ENCODE measurements at regions not wholly inside any gene's neighbourhood (a gene's known extent, or its start where the extent isn't known, plus 50 kb on each side); places are given as distances from the start of the nearest gene placed in this dataset.

- TF ChIP-seq CTCF (IDR thresholded peaks at IDR 0.05; ENCODE audit: unreplicated experiment) = no peak
- no TSS peak for BruUV-seq (replicated peaks)
- Mint-ChIP-seq H3K9me3 (ENCODE audit: low read depth, unreplicated experiment) (no peaks in the 10 kb centered on the region), H3K27ac (ENCODE audit: unreplicated experiment) (no peak overlapping the region), H3K27me3 (ENCODE audit: unreplicated experiment) (no peaks in the 10 kb centered on the region), H3K36me3 (ENCODE audit: insufficient read depth, unreplicated experiment) (no peaks in the 10 kb centered on the region), H3K4me1 (ENCODE audit: low read depth, unreplicated experiment) (no peaks in the 10 kb centered on the region), H3K4me3 (ENCODE audit: low read depth, unreplicated experiment) (no peak overlapping the region)
- intact Hi-C loops (cut with micrococcal nuclease; ENCODE audit: unreplicated experiment) = no loop called here
- CTCF ChIA-PET = no interaction called here
- no peak for DNase-seq
Measured at GRCh38 chr1:87833166-87833565, 504.5 kb downstream of the LMO4 start.

DNA sequence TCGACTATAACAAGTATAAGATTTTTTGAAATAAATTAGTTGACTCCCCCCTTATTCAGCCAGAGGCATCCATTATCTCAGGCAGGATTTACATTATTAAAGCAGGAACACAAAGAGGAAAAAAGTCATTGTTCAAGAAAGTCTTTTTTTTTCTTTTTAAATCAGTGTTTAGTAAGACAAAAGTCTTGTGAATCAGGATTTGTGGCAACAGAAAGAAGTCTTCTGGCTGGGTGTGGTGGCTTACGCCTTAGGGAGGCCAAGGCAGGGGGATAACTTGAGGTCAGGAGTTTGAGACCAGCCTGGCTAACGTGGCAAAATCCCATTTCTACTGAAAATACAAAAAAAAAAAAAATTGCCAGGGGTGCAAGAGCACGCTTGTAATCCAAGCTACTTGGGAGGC is 505.5 kb downstream of the LMO4 start:
- Mint-ChIP-seq H3K9me3 (ENCODE audit: low read depth, unreplicated experiment) (no peaks in the 10 kb centered on the region), H3K27me3 (ENCODE audit: unreplicated experiment) (no peaks in the 10 kb centered on the region), H3K36me3 (ENCODE audit: insufficient read depth, unreplicated experiment) (no peaks in the 10 kb centered on the region), H3K27ac (ENCODE audit: unreplicated experiment) (no peak overlapping the region), H3K4me1 (ENCODE audit: low read depth, unreplicated experiment) (no peaks in the 10 kb centered on the region), H3K4me3 (ENCODE audit: low read depth, unreplicated experiment) (no peak overlapping the region)
- intact Hi-C loops (cut with micrococcal nuclease; ENCODE audit: unreplicated experiment) = no loop called here
- CTCF ChIA-PET = no interaction called here
- DNase-seq = no peak
- BruUV-seq (replicated peaks) = no TSS peak
- TF ChIP-seq CTCF (IDR thresholded peaks at IDR 0.05; ENCODE audit: unreplicated experiment) = no peak

- no peak for TF ChIP-seq CTCF (IDR thresholded peaks at IDR 0.05; ENCODE audit: unreplicated experiment)
- CTCF ChIA-PET = no interaction called here
- H3K27ac Mint-ChIP-seq (ENCODE audit: unreplicated experiment) = no peak overlapping the region
- no peak for DNase-seq
- H3K9me3 Mint-ChIP-seq (ENCODE audit: low read depth, unreplicated experiment) = no peaks in the 10 kb centered on the region
- H3K27me3 Mint-ChIP-seq (ENCODE audit: unreplicated experiment) = no peaks in the 10 kb centered on the region
- H3K4me1 Mint-ChIP-seq (ENCODE audit: low read depth, unreplicated experiment) = no peaks in the 10 kb centered on the region
- no peaks in the 10 kb centered on the region for H3K36me3 Mint-ChIP-seq (ENCODE audit: insufficient read depth, unreplicated experiment)
- intact Hi-C loops (cut with micrococcal nuclease; ENCODE audit: unreplicated experiment) = no loop called here
- no TSS peak for BruUV-seq (replicated peaks)
- H3K4me3 Mint-ChIP-seq (ENCODE audit: low read depth, unreplicated experiment) = no peak overlapping the region
Measured at GRCh38 chr1:87834941-87835340, 506.3 kb downstream of the LMO4 start.

DNA sequence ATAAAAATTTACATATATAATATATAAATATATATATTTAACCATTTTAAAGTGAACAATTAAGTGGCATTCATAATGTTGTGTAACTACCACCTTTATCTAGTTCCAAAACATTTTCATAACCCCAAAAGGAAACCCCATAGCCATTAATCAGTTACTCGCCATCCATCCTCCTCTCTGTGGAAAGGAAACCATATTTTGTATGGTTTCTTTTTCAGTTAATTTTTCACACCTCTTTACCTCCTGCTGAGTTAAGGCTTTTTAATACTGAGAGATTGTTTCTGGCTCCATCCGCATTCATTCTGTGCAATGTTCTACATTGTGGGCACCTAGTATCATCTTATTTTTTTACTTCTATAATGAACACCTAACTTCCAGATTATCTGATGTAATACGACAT is 512.1 kb downstream of the LMO4 start:
- Mint-ChIP-seq H3K4me1 (ENCODE audit: low read depth, unreplicated experiment) (no peaks in the 10 kb centered on the region), H3K4me3 (ENCODE audit: low read depth, unreplicated experiment) (no peak overlapping the region), H3K27ac (ENCODE audit: unreplicated experiment) (no peak overlapping the region), H3K27me3 (ENCODE audit: unreplicated experiment) (no peaks in the 10 kb centered on the region), H3K9me3 (ENCODE audit: low read depth, unreplicated experiment) (peaks cover 5% of the 10 kb centered on the region), H3K36me3 (ENCODE audit: insufficient read depth, unreplicated experiment) (no peaks in the 10 kb centered on the region)
- intact Hi-C loops (cut with micrococcal nuclease; ENCODE audit: unreplicated experiment) = no loop called here
- CTCF ChIA-PET = no interaction called here
- no peak for TF ChIP-seq CTCF (IDR thresholded peaks at IDR 0.05; ENCODE audit: unreplicated experiment)
- no peak for DNase-seq
- no TSS peak for BruUV-seq (replicated peaks)

DNA sequence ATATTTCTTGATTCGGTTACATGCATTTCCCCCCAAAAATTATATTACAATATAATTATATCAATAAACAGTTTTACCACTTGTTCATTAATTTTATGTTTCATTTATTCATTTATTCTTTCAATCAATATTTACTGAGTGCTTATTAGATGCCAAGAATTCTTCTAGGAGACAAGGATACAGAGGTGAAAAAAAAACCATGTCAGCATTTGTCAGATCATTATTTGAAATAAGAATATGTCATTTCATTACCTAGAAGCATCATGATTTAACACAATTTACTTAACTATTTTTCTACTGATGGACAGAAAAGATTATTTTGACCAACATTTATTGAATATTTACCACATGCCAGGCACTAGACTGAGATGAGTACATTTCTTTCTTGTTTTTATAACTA is 512.7 kb downstream of the LMO4 start:
- H3K27ac Mint-ChIP-seq (ENCODE audit: unreplicated experiment) = no peak overlapping the region
- CTCF ChIA-PET = no interaction called here
- no peak for TF ChIP-seq CTCF (IDR thresholded peaks at IDR 0.05; ENCODE audit: unreplicated experiment)
- H3K9me3 Mint-ChIP-seq (ENCODE audit: low read depth, unreplicated experiment) = peaks cover 5% of the 10 kb centered on the region
- H3K4me1 Mint-ChIP-seq (ENCODE audit: low read depth, unreplicated experiment) = no peaks in the 10 kb centered on the region
- DNase-seq = no peak
- H3K36me3 Mint-ChIP-seq (ENCODE audit: insufficient read depth, unreplicated experiment) = no peaks in the 10 kb centered on the region
- intact Hi-C loops (cut with micrococcal nuclease; ENCODE audit: unreplicated experiment) = no loop called here
- BruUV-seq (replicated peaks) = no TSS peak
- no peaks in the 10 kb centered on the region for H3K27me3 Mint-ChIP-seq (ENCODE audit: unreplicated experiment)
- H3K4me3 Mint-ChIP-seq (ENCODE audit: low read depth, unreplicated experiment) = no peak overlapping the region
